Esophagus squamous epithelium (tissue), 4 donors: ENCODE measurements at regions not wholly inside any gene's neighbourhood (a gene's known extent, or its start where the extent isn't known, plus 50 kb on each side); places are given as distances from the start of the nearest gene placed in this dataset.

Experiments
- POLR2A ChIP-seq, 4 donors: fragments of 450-650 bp; IDR thresholded peaks; one replicate each; pipeline ENCODE4 v1.6.1; 2017; ENCODE audit warnings: antibody characterized with exemption in 4 of 4, mild to moderate bottlenecking in 4 of 4, moderate library complexity in 3 of 4
- TF ChIP-seq, protein P1 (sequence below), 6 experiments: fragments of 450-650 bp in 4 of 6; fragments of 200-600 bp in 2 of 6; sonication (generic) in 2 of 6; IDR thresholded peaks; one replicate each; pipeline ENCODE4 v1.5.1; 2016 to 2019; ENCODE audit warnings: antibody characterized with exemption in 6 of 6, mild to moderate bottlenecking in 4 of 6, moderate library complexity in 4 of 6

DNA sequence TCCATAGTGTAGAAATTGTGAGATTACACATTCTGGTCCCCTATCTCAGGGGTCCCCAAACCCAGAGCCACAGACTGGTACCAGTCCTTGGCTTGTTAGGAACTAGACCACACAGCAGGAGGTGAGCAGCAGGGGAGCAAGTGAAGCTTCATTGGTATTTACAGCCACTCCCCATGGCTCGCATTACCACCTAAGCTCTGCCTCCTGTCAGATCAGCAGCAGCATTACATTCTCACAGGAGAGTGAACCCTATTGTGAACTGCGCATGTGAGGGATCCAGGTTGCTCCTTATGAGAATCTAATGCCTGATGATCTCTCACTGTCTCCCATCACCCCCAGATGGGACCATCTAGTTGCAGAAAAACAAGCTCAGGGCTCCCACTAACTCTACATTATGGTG is 229.7 kb upstream of the IRF2BP2 start:
- TF ChIP-seq, protein P1, sequence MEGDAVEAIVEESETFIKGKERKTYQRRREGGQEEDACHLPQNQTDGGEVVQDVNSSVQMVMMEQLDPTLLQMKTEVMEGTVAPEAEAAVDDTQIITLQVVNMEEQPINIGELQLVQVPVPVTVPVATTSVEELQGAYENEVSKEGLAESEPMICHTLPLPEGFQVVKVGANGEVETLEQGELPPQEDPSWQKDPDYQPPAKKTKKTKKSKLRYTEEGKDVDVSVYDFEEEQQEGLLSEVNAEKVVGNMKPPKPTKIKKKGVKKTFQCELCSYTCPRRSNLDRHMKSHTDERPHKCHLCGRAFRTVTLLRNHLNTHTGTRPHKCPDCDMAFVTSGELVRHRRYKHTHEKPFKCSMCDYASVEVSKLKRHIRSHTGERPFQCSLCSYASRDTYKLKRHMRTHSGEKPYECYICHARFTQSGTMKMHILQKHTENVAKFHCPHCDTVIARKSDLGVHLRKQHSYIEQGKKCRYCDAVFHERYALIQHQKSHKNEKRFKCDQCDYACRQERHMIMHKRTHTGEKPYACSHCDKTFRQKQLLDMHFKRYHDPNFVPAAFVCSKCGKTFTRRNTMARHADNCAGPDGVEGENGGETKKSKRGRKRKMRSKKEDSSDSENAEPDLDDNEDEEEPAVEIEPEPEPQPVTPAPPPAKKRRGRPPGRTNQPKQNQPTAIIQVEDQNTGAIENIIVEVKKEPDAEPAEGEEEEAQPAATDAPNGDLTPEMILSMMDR (IDR thresholded peaks at IDR 0.05): no peak
- TF ChIP-seq POLR2A (IDR thresholded peaks at IDR 0.05): no peak
